HG02870 (cell line): ENCODE measurements at regions not wholly inside any gene's neighbourhood (a gene's known extent, or its start where the extent isn't known, plus 50 kb on each side); places are given as distances from the start of the nearest gene placed in this dataset.

ENCODE experiments used
- ATAC-seq: cut with Tn5 transposase; IDR thresholded peaks from one replicate; pipeline ENCODE4 v1.9.1; 2021; ENCODE audit warnings: mild to moderate bottlenecking, moderate library complexity; ENCODE audit not compliant: unreplicated experiment

DNA sequence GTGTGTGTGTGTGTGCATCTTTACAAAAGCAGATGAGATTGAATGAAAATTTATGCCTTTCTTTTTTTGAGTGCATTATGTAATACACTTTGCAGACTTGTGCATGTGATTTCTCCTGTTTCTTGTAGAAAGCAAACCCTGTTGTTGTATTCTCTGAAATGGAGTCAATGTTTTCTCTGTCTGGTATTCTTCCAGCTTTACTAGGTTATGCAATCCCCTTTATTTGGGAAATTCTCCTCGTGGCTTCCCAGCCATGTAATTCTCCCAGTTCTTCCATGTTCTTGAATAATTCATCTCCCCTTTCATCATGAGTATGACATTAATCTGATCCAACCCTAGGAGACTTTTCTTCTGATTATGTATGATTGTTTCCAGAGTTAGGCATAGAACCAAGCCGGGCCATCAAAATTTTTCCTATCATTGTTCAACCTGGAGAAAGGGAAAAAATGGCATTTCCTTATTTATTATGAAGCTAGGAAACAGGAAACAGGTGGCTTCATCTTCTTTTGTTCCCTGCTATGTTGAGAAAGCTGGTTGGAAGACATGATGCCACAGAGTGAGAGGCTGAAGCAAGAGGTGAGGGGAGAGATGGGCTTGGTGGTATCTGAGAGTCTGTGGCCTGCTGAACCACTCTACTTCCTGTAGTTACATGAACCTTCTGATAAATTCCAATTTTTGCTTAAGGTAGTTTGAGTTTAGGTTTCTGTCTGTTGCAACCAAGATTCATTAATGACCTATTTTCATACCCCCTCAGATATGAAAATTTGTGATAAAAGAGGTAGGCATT is 68.8 kb downstream of the PRL start:
- no peak for ATAC-seq

DNA sequence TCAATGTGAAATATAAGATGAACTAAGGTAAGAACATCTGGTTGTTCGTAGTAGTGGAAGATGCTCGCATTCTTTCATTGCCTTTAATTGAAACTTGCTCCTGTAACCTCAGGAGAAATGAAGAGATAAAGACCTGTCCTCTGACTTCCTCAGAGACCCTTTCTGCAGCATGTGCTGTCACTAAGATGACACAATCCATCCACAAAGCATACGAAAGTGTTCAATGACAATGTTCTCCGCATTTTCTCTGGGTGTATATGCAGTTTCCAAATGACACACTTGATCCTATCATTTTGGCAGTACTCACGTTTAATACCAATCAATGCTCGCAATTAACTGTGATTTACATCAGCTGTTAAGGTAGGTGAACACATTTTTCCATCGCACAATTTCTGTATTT is 65.8 kb downstream of the PRL start:
- ATAC-seq: no peak

DNA sequence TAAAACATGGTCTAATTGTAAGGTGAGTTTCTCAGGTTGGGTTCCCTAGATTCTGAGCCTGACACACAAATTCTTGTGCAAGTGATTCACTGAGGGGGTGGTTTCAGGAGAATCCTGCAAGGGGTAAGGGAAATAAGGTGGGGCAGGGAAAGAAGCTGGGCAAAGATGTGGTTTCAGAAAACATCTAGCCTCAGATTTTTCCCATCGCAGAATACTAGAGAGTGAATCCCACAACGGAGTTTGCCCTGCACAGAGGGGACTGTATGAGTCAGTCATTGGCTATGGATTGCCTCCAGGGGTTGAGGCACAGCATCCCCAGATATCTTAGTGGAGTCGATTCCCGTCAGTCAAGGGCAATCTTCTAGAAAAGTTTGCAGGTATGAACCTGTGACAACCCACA is 65.2 kb downstream of the PRL start:
- no peak for ATAC-seq

DNA sequence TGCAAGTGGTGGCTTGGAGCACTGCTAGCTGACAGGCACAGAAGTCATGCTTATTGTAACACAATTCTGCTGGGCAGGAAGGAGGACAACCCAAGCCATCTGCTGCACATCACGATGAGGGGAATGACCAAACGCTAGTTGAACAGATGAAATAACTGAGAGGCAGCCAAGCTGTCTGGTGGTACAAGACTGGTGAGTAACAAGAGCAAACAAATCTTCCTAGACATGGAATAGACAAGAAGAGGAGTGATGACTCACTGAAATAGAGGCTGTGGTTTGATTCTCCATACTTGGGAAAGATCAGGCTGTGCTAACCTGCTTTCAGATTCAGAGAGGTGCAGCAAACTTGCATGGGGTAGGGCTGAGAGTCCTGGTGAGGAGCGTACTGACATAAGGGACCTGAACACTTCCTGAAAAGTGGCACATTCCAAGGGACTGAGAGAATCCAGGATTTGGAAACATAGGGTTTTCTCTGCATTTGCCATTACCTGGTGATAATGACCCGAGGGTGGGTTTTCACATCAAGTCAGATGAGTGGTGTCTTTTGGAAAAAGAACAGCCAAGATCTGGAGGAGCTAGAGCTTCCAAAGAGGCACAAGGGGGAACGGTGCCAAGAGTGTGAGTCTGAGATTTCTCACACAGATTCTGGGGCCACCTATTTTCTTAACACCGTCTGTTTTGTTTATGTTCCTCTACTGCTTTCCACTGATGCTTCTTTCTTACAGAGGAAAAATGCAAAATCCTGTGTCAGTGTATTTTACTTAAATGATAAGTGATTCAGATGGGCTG is 60.0 kb downstream of the PRL start:
- no peak for ATAC-seq
